GM13976 (cell line): ENCODE measurements at regions not wholly inside any gene's neighbourhood (a gene's known extent, or its start where the extent isn't known, plus 50 kb on each side); places are given as distances from the start of the nearest gene placed in this dataset.

Source experiments
- DNase-seq: peaks from one replicate; pipeline ENCODE4 v3.0.0; 2012; ENCODE audit warnings: low spot score
- CTCF ChIP-seq: IDR thresholded peaks from 2 replicates; pipeline ENCODE4 v1.5.1; 2012; ENCODE audit warnings: borderline replicate concordance, mild to moderate bottlenecking; ENCODE audit not compliant: insufficient read depth; ENCODE audit errors: extremely low read depth, missing control alignments, control extremely low read depth
- in situ Hi-C: fragments of 300-500 bp; cut with MboI; formaldehyde crosslinking; loops from one replicate; pipeline ENCODE4 v1.12.0; 2022; ENCODE audit warnings: low sequenced_read_pairs, mixed read lengths, inconsistent platforms; ENCODE audit not compliant: unreplicated experiment

- no peak for DNase-seq
- in situ Hi-C loops, result no loop called here
- no peak for TF ChIP-seq CTCF
These were observed 73.2 kb upstream of the CNKSR3 start for GRCh38 chr6:154583546-154584188.

- no peak for TF ChIP-seq CTCF
- in situ Hi-C loops, result no loop called here
These were observed 80.3 kb upstream of the CNKSR3 start for GRCh38 chr6:154590756-154591155.

GRCh38 chr6:154591234-154591633 is 80.7 kb upstream of the CNKSR3 start:
- in situ Hi-C loops, result no loop called here
- no peak for TF ChIP-seq CTCF
- DNase-seq, result no peak

More at GRCh38 chr6:154590756-154591155, 80.3 kb upstream of the CNKSR3 start:
- no peak for DNase-seq

GRCh38 chr6:154592199-154592860 is 81.8 kb upstream of the CNKSR3 start:
- DNase-seq, result no peak
- TF ChIP-seq CTCF, result no peak
- in situ Hi-C loops, result no loop called here

- TF ChIP-seq CTCF, result no peak
- in situ Hi-C loops, result no loop called here
- DNase-seq, result no peak
These were observed 82.6 kb upstream of the CNKSR3 start for GRCh38 chr6:154593122-154593521.

- no peak for DNase-seq
- in situ Hi-C loops, result no loop called here
- no peak for TF ChIP-seq CTCF
These were observed 84.2 kb upstream of the CNKSR3 start for GRCh38 chr6:154594496-154595198.
